ENCODE measurements at regions not wholly inside any gene's neighbourhood (a gene's known extent, or its start where the extent isn't known, plus 50 kb on each side); places are given as distances from the start of the nearest gene placed in this dataset.

DNA sequence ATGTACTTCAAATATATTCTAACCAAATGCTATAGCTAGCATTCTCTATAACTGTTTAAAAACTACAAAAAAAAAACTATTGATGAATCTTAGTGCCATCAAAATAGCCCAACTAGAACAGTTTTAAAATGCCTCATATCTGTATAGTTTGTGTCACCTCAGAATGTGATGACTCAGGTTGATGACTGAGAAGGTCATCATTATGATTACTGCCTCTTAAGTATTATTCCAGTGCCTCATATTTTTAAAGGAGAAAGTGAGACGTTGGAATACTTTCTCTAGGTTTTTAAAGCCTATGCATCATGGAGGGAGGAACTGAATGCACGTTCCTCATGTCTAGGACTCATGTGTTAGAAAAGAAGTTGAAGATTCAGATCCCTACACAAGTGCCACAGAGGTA is 88.2 kb downstream of the TMA16 start:
- no peak overlapping the region for H3K27ac ChIP-seq

DNA sequence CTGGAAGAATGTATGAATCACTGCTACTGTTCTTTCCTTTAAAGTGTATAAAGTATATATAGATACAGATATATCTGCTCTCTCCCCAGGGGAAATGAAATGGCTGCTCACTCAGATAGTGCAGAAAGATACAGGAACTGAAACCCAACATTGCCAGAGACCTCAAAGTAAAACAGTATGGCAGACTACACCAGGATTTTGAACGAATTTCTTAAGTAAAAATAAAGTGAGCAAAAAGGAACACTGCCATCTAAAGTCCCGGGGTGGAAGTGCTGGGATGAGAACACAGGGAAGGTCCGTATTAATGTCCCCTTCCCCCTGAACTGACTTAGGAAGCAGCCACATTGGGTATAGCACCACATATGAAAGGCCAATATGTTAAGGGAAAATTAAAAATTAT is 93.4 kb downstream of the TMA16 start:
- Histone ChIP-seq H3K4me3 (no peak overlapping the region), H3K27ac (no peak overlapping the region)

More for the DNA sequence above, 88.2 kb downstream of the TMA16 start:
- H3K4me3 ChIP-seq: no peak overlapping the region

DNA sequence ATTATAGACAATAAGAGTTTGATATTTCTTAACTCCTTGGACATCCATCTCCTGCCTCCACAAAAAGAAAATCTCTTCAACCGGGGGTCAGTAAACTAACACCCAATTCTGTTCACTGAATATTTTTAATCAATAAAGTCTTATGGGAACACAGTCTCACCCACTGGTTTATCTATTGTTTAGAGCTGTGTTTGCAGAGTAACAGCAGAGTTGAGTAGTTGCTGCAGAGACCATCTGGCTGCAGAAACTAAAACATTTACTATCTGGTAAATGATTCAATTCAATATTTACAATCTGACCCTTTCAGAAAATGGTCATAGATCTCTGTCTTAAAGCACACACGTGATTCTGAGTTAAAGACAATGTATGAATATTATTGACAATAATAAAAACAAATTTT is 94.0 kb downstream of the TMA16 start:
- Histone ChIP-seq H3K27ac (no peak overlapping the region), H3K4me3 (no peak overlapping the region)

DNA sequence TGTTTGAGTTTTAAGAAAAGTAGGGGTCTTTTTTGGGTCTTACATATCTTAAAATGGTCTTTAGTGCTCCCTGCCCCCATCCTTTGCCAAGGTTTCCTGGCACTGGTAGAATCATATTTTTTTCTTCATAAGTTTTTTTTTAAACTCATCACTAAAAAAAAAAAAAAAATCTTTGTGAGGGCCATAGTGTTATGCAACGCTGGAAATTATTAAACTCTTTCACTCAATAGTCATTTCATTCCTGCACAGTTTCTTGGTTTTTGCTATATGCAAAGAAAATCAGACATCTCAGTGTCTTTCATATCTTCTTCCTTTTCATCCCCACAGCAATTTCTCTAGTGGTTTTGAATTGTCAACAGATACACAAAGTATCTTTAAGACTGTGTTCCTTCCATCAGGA is 95.6 kb downstream of the TMA16 start:
- no peak overlapping the region for H3K27ac ChIP-seq
- H3K4me3 ChIP-seq: no peak overlapping the region

GRCh38 chr4:163590619-163591264 is 96.3 kb downstream of the TMA16 start:
- Histone ChIP-seq H3K4me3 (no peak overlapping the region), H3K27ac (no peak overlapping the region)

DNA sequence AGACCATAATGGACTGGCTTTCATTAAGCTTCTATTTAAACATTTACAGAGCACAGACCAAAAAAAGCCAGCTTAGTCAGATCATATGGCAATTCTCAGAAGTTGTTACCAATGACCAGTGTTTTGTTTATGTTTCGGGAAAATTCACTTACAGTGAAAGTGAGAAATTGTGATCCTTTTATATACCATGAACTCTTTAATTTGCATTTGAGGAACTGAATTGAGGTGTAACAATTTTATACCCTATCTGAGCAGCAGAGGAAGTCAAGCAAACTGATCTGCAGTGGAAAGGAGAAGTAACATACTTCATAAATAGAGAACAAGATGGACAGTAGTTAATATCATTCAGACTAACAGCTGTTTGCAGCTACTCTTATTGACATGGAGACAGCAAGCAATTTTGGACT is 97.1 kb downstream of the TMA16 start:
- peak overlapping the region in 1 of 21 experiments; percentile 32 for H3K27ac ChIP-seq

GRCh38 chr4:163592212-163592611 is 97.7 kb downstream of the TMA16 start:
- Histone ChIP-seq H3K4me3 (no peak overlapping the region), H3K27ac (peak overlapping the region in 1 of 21 experiments; percentile 6)

More for the DNA sequence above, 97.1 kb downstream of the TMA16 start:
- H3K4me3 ChIP-seq: no peak overlapping the region

DNA sequence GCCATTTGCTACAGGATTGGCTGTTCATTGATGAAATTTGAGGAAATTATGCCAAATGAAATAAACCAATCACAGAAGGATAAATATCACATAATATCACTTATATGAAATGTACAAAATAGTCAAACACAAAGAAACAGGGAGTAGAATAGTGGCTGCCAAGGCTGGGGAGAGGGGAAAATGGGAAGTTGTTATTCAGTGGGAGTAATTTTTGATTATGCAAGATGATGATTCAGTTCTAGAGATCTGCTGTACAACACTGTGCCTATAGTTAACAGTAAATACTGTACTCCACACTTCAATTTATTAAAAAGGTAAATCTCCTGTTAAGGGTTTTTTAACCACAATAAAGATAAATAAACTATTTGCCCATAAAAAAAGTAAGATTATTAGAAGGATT is 101.1 kb downstream of the TMA16 start:
- Histone ChIP-seq H3K4me3 (no peak overlapping the region), H3K27ac (no peak overlapping the region)

DNA sequence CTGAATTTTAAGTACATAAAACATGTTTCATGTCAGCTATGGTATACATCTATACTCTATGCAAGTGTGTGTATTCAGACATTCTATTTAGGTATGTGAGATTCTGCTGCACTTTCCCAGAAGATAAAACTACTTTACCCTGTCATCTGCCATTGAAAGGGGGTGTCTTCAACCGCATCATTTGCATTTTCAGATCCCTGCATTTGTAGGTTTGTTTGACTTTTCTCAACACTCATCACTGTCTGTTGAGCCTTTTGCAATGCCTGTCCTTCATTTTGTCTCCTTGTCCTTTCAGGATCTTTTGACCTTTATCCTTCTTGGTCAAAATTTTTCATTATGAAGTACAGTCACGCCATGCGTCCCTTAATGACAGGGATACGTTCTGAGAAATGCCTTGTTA is 103.5 kb downstream of the TMA16 start:
- no peak overlapping the region for H3K27ac ChIP-seq

GRCh38 chr4:163598489-163598888 is 104.0 kb downstream of the TMA16 start:
- Histone ChIP-seq H3K4me3 (no peak overlapping the region), H3K27ac (no peak overlapping the region)

More for the DNA sequence above, 103.5 kb downstream of the TMA16 start:
- no peak overlapping the region for H3K4me3 ChIP-seq

GRCh38 chr4:163600727-163601126 is 106.2 kb downstream of the TMA16 start:
- H3K27ac ChIP-seq: no peak overlapping the region
- no peak overlapping the region for H3K4me3 ChIP-seq

DNA sequence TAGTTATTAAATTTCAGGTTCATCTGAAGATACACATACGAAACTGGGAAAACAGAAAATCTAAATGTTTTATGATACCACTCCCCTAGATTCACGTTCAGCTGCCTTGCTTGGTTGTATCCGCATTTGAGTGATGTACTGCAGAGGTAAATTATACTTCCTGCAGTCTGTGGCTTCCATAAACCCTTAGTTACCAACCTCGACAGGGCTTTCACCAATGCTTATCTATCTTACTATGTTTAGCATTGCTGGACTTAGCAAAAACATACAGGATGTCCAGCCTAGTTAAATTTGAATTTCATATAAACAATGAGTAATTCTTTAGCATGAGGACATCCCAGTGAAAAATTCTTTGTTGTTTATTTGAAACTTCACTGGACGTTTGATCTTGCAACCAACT is 108.8 kb downstream of the TMA16 start:
- no peak overlapping the region for H3K27ac ChIP-seq
- H3K4me3 ChIP-seq: no peak overlapping the region

GRCh38 chr4:163606896-163607691 is 112.6 kb downstream of the TMA16 start:
- H3K4me3 ChIP-seq: no peak overlapping the region
- peak overlapping the region in 3 of 21 experiments; percentile 17 to 50 (median 29) for H3K27ac ChIP-seq

DNA sequence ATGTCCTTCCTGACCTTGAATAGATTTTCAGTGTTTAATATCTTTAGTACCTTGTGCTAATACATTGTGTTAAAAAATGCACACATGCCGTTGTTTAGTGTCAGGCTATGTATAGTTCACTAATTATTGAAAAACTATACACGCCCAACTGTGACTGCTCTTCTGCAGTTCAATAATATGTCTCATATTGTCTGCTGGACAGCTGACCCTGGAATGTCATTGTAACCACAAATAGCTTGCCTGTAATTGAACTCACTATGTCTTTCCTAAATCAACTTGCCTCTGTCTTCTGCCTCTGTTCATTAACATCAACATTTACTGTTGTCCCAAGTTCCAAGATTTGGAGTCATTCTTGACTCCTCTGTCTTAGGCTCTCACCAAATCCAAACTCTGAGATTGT is 114.5 kb downstream of the TMA16 start:
- H3K4me3 ChIP-seq: no peak overlapping the region

GRCh38 chr4:163610648-163611047 is 116.2 kb downstream of the TMA16 start:
- H3K4me3 ChIP-seq: peak overlapping the region in 5 of 7 experiments; percentile 5 to 23 (median 14)
- peak overlapping the region in 7 of 21 experiments; percentile 13 to 82 (median 66) for H3K27ac ChIP-seq

More for the DNA sequence above, 114.5 kb downstream of the TMA16 start:
- H3K27ac ChIP-seq: peak overlapping the region in 1 of 21 experiments; percentile 82

DNA sequence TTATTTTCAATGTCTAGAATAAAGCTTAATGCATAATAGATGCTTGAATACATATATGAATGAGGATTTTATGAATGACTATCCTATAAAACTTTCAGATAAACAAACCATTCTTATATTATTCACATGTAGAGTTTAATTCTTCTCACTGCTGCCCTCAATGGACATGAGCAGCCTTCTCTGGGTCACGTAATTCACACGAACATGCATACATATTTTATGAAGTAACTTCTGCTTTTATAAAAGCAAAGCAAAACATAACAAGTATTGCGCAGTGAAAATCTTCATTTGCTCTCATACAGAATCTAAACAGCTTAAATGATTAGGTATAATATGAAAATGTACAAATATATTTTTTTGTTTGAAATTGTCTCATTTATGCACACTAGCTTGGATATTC is 116.7 kb downstream of the TMA16 start:
- Histone ChIP-seq H3K27ac (peak overlapping the region in 13 of 21 experiments; percentile 18 to 82 (median 53)), H3K4me3 (peak overlapping the region in 5 of 7 experiments; percentile 11 to 23 (median 16))

DNA sequence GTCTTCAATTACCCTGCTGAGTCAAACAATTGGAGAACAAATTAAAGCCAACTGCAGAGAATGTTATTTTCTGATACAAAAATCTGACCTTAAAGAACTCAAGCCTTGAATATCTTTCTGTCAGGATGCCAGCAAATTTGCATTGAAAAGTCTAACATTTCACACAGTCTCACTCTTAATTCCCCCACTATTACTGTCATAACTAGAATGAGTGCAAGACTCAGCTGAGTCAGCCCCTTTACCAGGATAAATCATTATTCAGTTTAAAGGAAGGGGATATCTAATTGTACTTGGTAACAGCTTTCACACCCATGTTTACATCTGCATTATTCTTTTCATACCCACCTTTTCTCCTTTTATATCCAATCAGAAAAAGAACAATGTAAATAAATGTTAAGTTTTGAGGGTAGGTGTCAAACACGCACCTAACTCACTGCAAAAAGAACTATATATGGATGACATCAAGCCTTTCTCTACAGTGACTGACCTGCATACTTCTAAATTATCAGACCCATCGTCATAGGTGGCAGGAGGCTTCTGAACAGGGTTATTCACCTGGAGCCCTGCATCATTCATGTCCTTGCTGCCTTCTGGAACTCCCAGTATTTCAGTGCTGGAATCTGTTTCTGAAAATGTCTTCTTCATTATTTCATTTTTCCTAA is 117.4 kb downstream of the TMA16 start:
- Histone ChIP-seq H3K4me3 (peak overlapping the region in 6 of 7 experiments; percentile 10 to 18 (median 16)), H3K27ac (peak overlapping the region in 14 of 21 experiments; percentile 18 to 82 (median 52))

- Histone ChIP-seq H3K27ac (peak overlapping the region in 13 of 21 experiments; percentile 28 to 82 (median 53)), H3K4me3 (peak overlapping the region in 6 of 7 experiments; percentile 10 to 18 (median 16))
These were observed 118.3 kb downstream of the TMA16 start for GRCh38 chr4:163612762-163613161.

GRCh38 chr4:163613383-163613782 is 118.9 kb downstream of the TMA16 start:
- Histone ChIP-seq H3K4me3 (peak overlapping the region in 5 of 7 experiments; percentile 10 to 18 (median 16)), H3K27ac (peak overlapping the region in 13 of 21 experiments; percentile 28 to 82 (median 53))

- no peak overlapping the region for H3K27ac ChIP-seq
- no peak overlapping the region for H3K4me3 ChIP-seq
These were observed 120.4 kb downstream of the TMA16 start for GRCh38 chr4:163614866-163615265.

All from skin epidermis (tissue), 12 donors.